Upper lobe of left lung (tissue), 4 donors: ENCODE measurements at regions not wholly inside any gene's neighbourhood (a gene's known extent, or its start where the extent isn't known, plus 50 kb on each side); places are given as distances from the start of the nearest gene placed in this dataset.

ENCODE experiments used
- CTCF ChIP-seq, 6 experiments: fragments of 450-650 bp in 4 of 6; fragments of 200-600 bp in 2 of 6; sonication (generic) in 2 of 6; IDR thresholded peaks; one replicate each; pipeline ENCODE4 v1.5.1; 2016 to 2019; ENCODE audit warnings: antibody characterized with exemption in 6 of 6
- EP300 ChIP-seq, 4 donors: sonication (generic); formaldehyde crosslinking; IDR thresholded peaks; one replicate each; pipeline ENCODE4 v1.5.1; 2017; ENCODE audit warnings: antibody characterized with exemption in 4 of 4, control low read depth in 2 of 4
- POLR2A ChIP-seq, 4 donors: fragments of 450-650 bp; IDR thresholded peaks; one replicate each; pipeline ENCODE4 v1.5.1; 2016 to 2017; ENCODE audit warnings: antibody characterized with exemption in 4 of 4, mild to moderate bottlenecking in 2 of 4

- TF ChIP-seq EP300 (IDR thresholded peaks at IDR 0.05) (no peak), POLR2A (IDR thresholded peaks at IDR 0.05) (no peak), CTCF (IDR thresholded peaks at IDR 0.05) (no peak)
Measured at GRCh38 chrX:111010111-111010510, 85.9 kb upstream of the PAK3 start.
